CD4-positive, alpha-beta T cell (primary cell): ENCODE measurements at regions not wholly inside any gene's neighbourhood (a gene's known extent, or its start where the extent isn't known, plus 50 kb on each side); places are given as distances from the start of the nearest gene placed in this dataset.

Experiments
- ATAC-seq: fragments of 200-7000 bp; cut with Tn5 transposase; one replicate; pipeline ENCODE4 v1.10.0; 2022; ENCODE audit warnings: mild to moderate bottlenecking; ENCODE audit not compliant: poor library complexity
- CTCF ChIA-PET: fragments of 350-600 bp; sonication (Branson Sonifier 250); formaldehyde crosslinking; loops from one replicate; lab custom pipeline; 2021; ENCODE audit warnings: antibody characterized with exemption, inconsistent platforms; lab: Charles Lee
- POLR2A ChIA-PET: fragments of 350-600 bp; sonication (Branson Sonifier 250); formaldehyde crosslinking; loops from one replicate; lab custom pipeline; 2021; ENCODE audit warnings: antibody characterized with exemption, inconsistent platforms; lab: Charles Lee
- DNase-seq, 14 experiments: peaks; one replicate each; pipeline ENCODE4 v3.0.0-alpha.2; 2013 to 2020; ENCODE audit warnings: mixed read lengths in 2 of 14
- H3K27ac ChIP-seq, 2 donors: one replicate each; pipeline versions ENCODE4 v1.5.1 to v1.7.0; 2013; ENCODE audit warnings: low read length in 2 of 2, low read depth in 1 of 2, mild to moderate bottlenecking in 1 of 2
- H3K27me3 ChIP-seq, 2 experiments: 1 replicate in 1 of 2; 2 replicates in 1 of 2; pipeline versions ENCODE4 v1.6.1 to v1.7.0; 2013; ENCODE audit warnings: low read length in 2 of 2, control low read depth in 1 of 2, mild to moderate bottlenecking in 1 of 2, moderate library complexity in 1 of 2; ENCODE audit not compliant: insufficient read depth in 2 of 2, control insufficient read depth in 1 of 2
- H3K36me3 ChIP-seq: one replicate; pipeline ENCODE4 v1.6.1; 2013; ENCODE audit warnings: low read length, control low read depth; ENCODE audit not compliant: insufficient read depth
- H3K4me1 ChIP-seq: one replicate; pipeline ENCODE4 v1.6.1; 2013; ENCODE audit warnings: low read length, control low read depth; ENCODE audit not compliant: insufficient read depth
- H3K4me3 ChIP-seq: one replicate; pipeline ENCODE4 v1.5.1; 2013; ENCODE audit warnings: mild to moderate bottlenecking, low read length, moderate library complexity
- H3K9me3 ChIP-seq, 2 experiments: 1 replicate in 1 of 2; 2 replicates in 1 of 2; pipeline versions ENCODE4 v1.6.1 to v1.7.0; 2013; ENCODE audit warnings: low read length in 2 of 2, mild to moderate bottlenecking in 2 of 2, control low read depth in 1 of 2, moderate library complexity in 1 of 2; ENCODE audit not compliant: control insufficient read depth in 1 of 2, insufficient read depth in 1 of 2
- H3K27ac Mint-ChIP-seq: one replicate; pipeline ENCODE4 v1.8.0; 2020; ENCODE audit warnings: mixed read lengths
- H3K27me3 Mint-ChIP-seq: one replicate; pipeline ENCODE4 v1.8.0; 2021; ENCODE audit warnings: mixed read lengths
- H3K36me3 Mint-ChIP-seq: one replicate; pipeline ENCODE4 v1.8.0; 2021; ENCODE audit warnings: low read depth, mixed read lengths
- H3K4me1 Mint-ChIP-seq: one replicate; pipeline ENCODE4 v1.8.0; 2021; ENCODE audit warnings: low read depth, mixed read lengths
- H3K4me3 Mint-ChIP-seq: one replicate; pipeline ENCODE4 v1.8.0; 2020; ENCODE audit warnings: mild to moderate bottlenecking, mixed read lengths
- H3K9me3 Mint-ChIP-seq: one replicate; pipeline ENCODE4 v1.8.0; 2020; ENCODE audit warnings: mixed read lengths
- CTCF ChIP-seq: fragments of 200-600 bp; IDR thresholded peaks from one replicate; pipeline ENCODE4 v1.8.0; 2022; ENCODE audit warnings: antibody characterized with exemption, mild to moderate bottlenecking
- intact Hi-C, 2 experiments: fragments of 100-400 bp; cut with DNase I in 1 of 2; cut with micrococcal nuclease in 1 of 2; formaldehyde crosslinking; loops; one replicate each; pipeline versions ENCODE4 v1.15.1 to v1.9.0; 2023 to 2025; cut with DNase I, micrococcal nuclease

- peak overlapping the region; percentile 98 to 99 for H3K27ac ChIP-seq
- H3K27me3 Mint-ChIP-seq, result no peaks in the 10 kb centered on the region
- H3K27ac Mint-ChIP-seq, result peak overlapping the region; percentile 99
- no peaks in the 10 kb centered on the region for H3K36me3 ChIP-seq
- H3K36me3 Mint-ChIP-seq, result peaks cover 5% of the 10 kb centered on the region
- H3K9me3 ChIP-seq, result no peaks in the 10 kb centered on the region
- peak; percentile 73 for ATAC-seq
- intact Hi-C loops, result loop anchor here (1.0 to 2.0 kb wide), 2 partner anchors 14 to 19 kb away; no protein-coding TSS in a partner anchor
- no peaks in the 10 kb centered on the region for H3K27me3 ChIP-seq
- peaks cover 37% of the 10 kb centered on the region for H3K4me1 Mint-ChIP-seq
- TF ChIP-seq CTCF, result no peak
- H3K9me3 Mint-ChIP-seq, result no peaks in the 10 kb centered on the region
- ChIA-PET CTCF (interaction anchor here (0.5 to 2.6 kb wide), 23 partner anchors 15 to 265 kb away, joined by 3 to 16 read pairs (median 4); partner anchors contain the start of gene EZR), POLR2A (interaction anchor here (0.7 to 5.7 kb wide), 48 partner anchors 9 to 951 kb away, joined by 3 to 214 read pairs (median 4); partner anchors contain the start of genes DYNLT1, EZR and RSPH3)
- DNase-seq, result peak in 11 of 14 experiments; percentile 76 to 98 (median 96)
- H3K4me1 ChIP-seq, result peaks cover 21% of the 10 kb centered on the region
- peak overlapping the region; percentile 85 for H3K4me3 Mint-ChIP-seq
- peak overlapping the region; percentile 55 for H3K4me3 ChIP-seq
Observed at GRCh38 chr6:158868890-158869825, 50.0 kb upstream of the EZR start.
